ENCODE measurements at regions not wholly inside any gene's neighbourhood (a gene's known extent, or its start where the extent isn't known, plus 50 kb on each side); places are given as distances from the start of the nearest gene placed in this dataset.

GRCh38 chr2:220857368-220857767 is 714.7 kb downstream of the EPHA4 start:
- TF ChIP-seq POLR2AphosphoS5 (IDR thresholded peaks at IDR 0.05) = no peak
- TF ChIP-seq CTCF (IDR thresholded peaks at IDR 0.05) = no peak
- no peak for TF ChIP-seq EP300 (IDR thresholded peaks at IDR 0.05)
